ENCODE measurements at regions not wholly inside any gene's neighbourhood (a gene's known extent, or its start where the extent isn't known, plus 50 kb on each side); places are given as distances from the start of the nearest gene placed in this dataset.

DNA sequence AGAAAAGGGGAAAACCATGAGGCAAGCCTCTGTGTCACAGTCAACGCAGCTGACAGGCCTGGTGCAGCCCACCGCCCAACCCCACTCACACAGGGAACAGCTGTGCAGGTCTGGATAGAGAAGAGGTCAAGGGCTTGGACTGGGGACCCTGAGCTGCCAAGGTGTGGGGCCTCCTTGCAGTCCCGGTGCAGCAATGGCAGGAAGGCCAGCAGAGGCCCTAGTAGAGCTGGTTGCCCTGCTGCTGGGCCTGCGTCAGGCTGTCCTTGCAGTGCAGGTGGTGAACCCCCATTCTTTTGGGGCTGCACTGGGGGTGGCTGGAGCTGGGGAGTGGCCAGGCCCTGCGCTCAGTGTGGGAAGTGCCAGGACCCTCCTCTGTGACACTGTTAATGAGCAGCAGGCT, 482.0 kb downstream of the SMARCA1 start:
- TF ChIP-seq EZH2 (IDR thresholded peaks at IDR 0.05; ENCODE audit: low read length, unreplicated experiment): no peak
- TF ChIP-seq, protein P1, sequence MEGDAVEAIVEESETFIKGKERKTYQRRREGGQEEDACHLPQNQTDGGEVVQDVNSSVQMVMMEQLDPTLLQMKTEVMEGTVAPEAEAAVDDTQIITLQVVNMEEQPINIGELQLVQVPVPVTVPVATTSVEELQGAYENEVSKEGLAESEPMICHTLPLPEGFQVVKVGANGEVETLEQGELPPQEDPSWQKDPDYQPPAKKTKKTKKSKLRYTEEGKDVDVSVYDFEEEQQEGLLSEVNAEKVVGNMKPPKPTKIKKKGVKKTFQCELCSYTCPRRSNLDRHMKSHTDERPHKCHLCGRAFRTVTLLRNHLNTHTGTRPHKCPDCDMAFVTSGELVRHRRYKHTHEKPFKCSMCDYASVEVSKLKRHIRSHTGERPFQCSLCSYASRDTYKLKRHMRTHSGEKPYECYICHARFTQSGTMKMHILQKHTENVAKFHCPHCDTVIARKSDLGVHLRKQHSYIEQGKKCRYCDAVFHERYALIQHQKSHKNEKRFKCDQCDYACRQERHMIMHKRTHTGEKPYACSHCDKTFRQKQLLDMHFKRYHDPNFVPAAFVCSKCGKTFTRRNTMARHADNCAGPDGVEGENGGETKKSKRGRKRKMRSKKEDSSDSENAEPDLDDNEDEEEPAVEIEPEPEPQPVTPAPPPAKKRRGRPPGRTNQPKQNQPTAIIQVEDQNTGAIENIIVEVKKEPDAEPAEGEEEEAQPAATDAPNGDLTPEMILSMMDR (conservative IDR thresholded peaks at IDR 0.05; ENCODE audit: low read depth, low read length): no peak
